BE2C (cell line): ENCODE measurements at regions not wholly inside any gene's neighbourhood (a gene's known extent, or its start where the extent isn't known, plus 50 kb on each side); places are given as distances from the start of the nearest gene placed in this dataset.

Experiments used
- DNase-seq: peaks from one replicate; pipeline ENCODE4 v3.0.0-alpha.2; 2020
- H3K27me3 ChIP-seq: fragments of 250-450 bp; sonication (Bioruptor Pico); 2 replicates; pipeline ENCODE4 v1.5.1; 2020; ENCODE audit warnings: mild to moderate bottlenecking
- H3K36me3 ChIP-seq: fragments of 250-450 bp; sonication (Bioruptor Pico); 2 replicates; pipeline ENCODE4 v1.5.1; 2020; ENCODE audit warnings: mild to moderate bottlenecking
- H3K4me1 ChIP-seq: fragments of 250-450 bp; sonication (Bioruptor Pico); 2 replicates; pipeline ENCODE4 v1.5.1; 2020
- H3K4me3 ChIP-seq: 2 replicates; pipeline ENCODE4 v1.5.1; 2011; ENCODE audit warnings: low read depth, low read length
- H3K9me3 ChIP-seq: fragments of 250-450 bp; sonication (Bioruptor Pico); 2 replicates; pipeline ENCODE4 v1.5.1; 2020
- CTCF ChIP-seq: IDR thresholded peaks from 2 replicates; pipeline ENCODE4 v1.5.1; 2012; ENCODE audit warnings: mild to moderate bottlenecking, low read depth, low read length

GRCh38 chr2:19826874-19827273, 74.9 kb downstream of the TTC32 start:
- no peaks in the 10 kb centered on the region for H3K36me3 ChIP-seq
- no peak for DNase-seq
- peaks cover 6% of the 10 kb centered on the region for H3K27me3 ChIP-seq
- no peak for TF ChIP-seq CTCF
- H3K4me1 ChIP-seq, result no peaks in the 10 kb centered on the region
- H3K4me3 ChIP-seq, result no peak overlapping the region
- no peaks in the 10 kb centered on the region for H3K9me3 ChIP-seq

- no peak for DNase-seq
These were observed 78.3 kb downstream of the TTC32 start for GRCh38 chr2:19823507-19823906.

GRCh38 chr2:19819097-19820065, 82.4 kb downstream of the TTC32 start:
- no peaks in the 10 kb centered on the region for H3K9me3 ChIP-seq
- no peak for TF ChIP-seq CTCF
- no peaks in the 10 kb centered on the region for H3K4me1 ChIP-seq
- peaks cover 9% of the 10 kb centered on the region for H3K27me3 ChIP-seq
- H3K36me3 ChIP-seq, result no peaks in the 10 kb centered on the region
- no peak overlapping the region for H3K4me3 ChIP-seq
- DNase-seq, result no peak

More at GRCh38 chr2:19823507-19823906, 78.3 kb downstream of the TTC32 start:
- Histone ChIP-seq H3K36me3 (no peaks in the 10 kb centered on the region), H3K4me3 (no peak overlapping the region), H3K4me1 (no peaks in the 10 kb centered on the region), H3K27me3 (peaks cover 6% of the 10 kb centered on the region; the same call in 1 of the 2 replicates), H3K9me3 (no peaks in the 10 kb centered on the region)
- TF ChIP-seq CTCF, result no peak

GRCh38 chr2:19818543-19818942, 83.2 kb downstream of the TTC32 start:
- Histone ChIP-seq H3K4me1 (no peaks in the 10 kb centered on the region), H3K27me3 (peaks cover 4% of the 10 kb centered on the region), H3K9me3 (no peaks in the 10 kb centered on the region), H3K36me3 (no peaks in the 10 kb centered on the region), H3K4me3 (no peak overlapping the region)
- no peak for TF ChIP-seq CTCF
- no peak for DNase-seq

GRCh38 chr2:19818039-19818438, 83.7 kb downstream of the TTC32 start:
- TF ChIP-seq CTCF, result no peak
- DNase-seq, result no peak
- H3K27me3 ChIP-seq, result peaks cover 3% of the 10 kb centered on the region; the same call in 1 of the 2 replicates

GRCh38 chr2:19815746-19816145, 86.0 kb downstream of the TTC32 start:
- TF ChIP-seq CTCF, result no peak
- H3K27me3 ChIP-seq, result peaks cover 3% of the 10 kb centered on the region; the same call in 1 of the 2 replicates

More at GRCh38 chr2:19818039-19818438, 83.7 kb downstream of the TTC32 start:
- Histone ChIP-seq H3K4me1 (no peaks in the 10 kb centered on the region), H3K36me3 (no peaks in the 10 kb centered on the region), H3K4me3 (no peak overlapping the region), H3K9me3 (no peaks in the 10 kb centered on the region)

More at GRCh38 chr2:19815746-19816145, 86.0 kb downstream of the TTC32 start:
- Histone ChIP-seq H3K4me1 (no peaks in the 10 kb centered on the region), H3K36me3 (no peaks in the 10 kb centered on the region), H3K4me3 (no peak overlapping the region), H3K9me3 (no peaks in the 10 kb centered on the region)
- no peak for DNase-seq
